Liver (tissue), 7 donors: ENCODE measurements at regions not wholly inside any gene's neighbourhood (a gene's known extent, or its start where the extent isn't known, plus 50 kb on each side); places are given as distances from the start of the nearest gene placed in this dataset.

ENCODE experiments used
- DNase-seq: peaks from one replicate; pipeline ENCODE4 v3.0.0-alpha.2; 2017; ENCODE audit warnings: low spot score
- H3K27ac ChIP-seq, 2 donors: one replicate each; pipeline ENCODE4 v1.7.0; 2013; ENCODE audit warnings: inconsistent platforms in 2 of 2, low read length in 2 of 2, control low read depth in 1 of 2, low read depth in 1 of 2, mild to moderate bottlenecking in 1 of 2
- H3K27me3 ChIP-seq, 4 donors: one replicate each; pipeline versions ENCODE4 v1.6.1 to v1.7.0; 2013; ENCODE audit warnings: low read length in 3 of 4, inconsistent platforms in 1 of 4, mild to moderate bottlenecking in 1 of 4, moderate library complexity in 1 of 4; ENCODE audit not compliant: control insufficient read depth in 4 of 4, insufficient read depth in 4 of 4
- H3K36me3 ChIP-seq, 4 donors: one replicate each; pipeline versions ENCODE4 v1.6.1 to v1.7.0; 2013; ENCODE audit warnings: low read length in 3 of 4, mild to moderate bottlenecking in 3 of 4, low read depth in 1 of 4, moderate library complexity in 1 of 4; ENCODE audit not compliant: control insufficient read depth in 4 of 4, insufficient read depth in 3 of 4
- H3K4me1 ChIP-seq, 4 donors: one replicate each; pipeline versions ENCODE4 v1.6.1 to v1.7.0; 2013; ENCODE audit warnings: low read length in 3 of 4, mild to moderate bottlenecking in 3 of 4, moderate library complexity in 1 of 4; ENCODE audit not compliant: control insufficient read depth in 4 of 4, insufficient read depth in 4 of 4
- H3K4me3 ChIP-seq, 3 donors: one replicate each; pipeline versions ENCODE4 v1.6.1 to v1.7.0; 2013; ENCODE audit warnings: low read length in 3 of 3, control low read depth in 1 of 3, low read depth in 1 of 3, mild to moderate bottlenecking in 1 of 3
- H3K9ac ChIP-seq, 2 donors: one replicate each; pipeline ENCODE4 v1.7.0; 2013; ENCODE audit warnings: low read length in 2 of 2, mild to moderate bottlenecking in 2 of 2, moderate library complexity in 2 of 2, control low read depth in 1 of 2, low read depth in 1 of 2
- H3K9me3 ChIP-seq, 4 donors: one replicate each; pipeline versions ENCODE4 v1.6.1 to v1.7.0; 2013; ENCODE audit warnings: low read length in 3 of 4; ENCODE audit not compliant: control insufficient read depth in 4 of 4
- EGR1 ChIP-seq, 2 donors: IDR thresholded peaks; 2 replicates each; pipeline ENCODE4 v1.6.1; 2016 to 2018; ENCODE audit warnings: antibody characterized with exemption in 2 of 2, low read depth in 2 of 2
- FOXA1 ChIP-seq: IDR thresholded peaks from 2 replicates; pipeline ENCODE4 v1.6.1; 2016; ENCODE audit warnings: antibody characterized with exemption
- FOXA2 ChIP-seq: IDR thresholded peaks from 2 replicates; pipeline ENCODE4 v1.6.1; 2016; ENCODE audit warnings: antibody characterized with exemption
- GABPA ChIP-seq, 2 donors: IDR thresholded peaks in 1 of 2; conservative IDR thresholded peaks in 1 of 2; 2 replicates each; pipeline ENCODE4 v1.6.1; 2016; ENCODE audit warnings: antibody characterized with exemption in 2 of 2, mild to moderate bottlenecking in 1 of 2, moderate library complexity in 1 of 2
- HNF4A ChIP-seq, 2 donors: conservative IDR thresholded peaks; 2 replicates each; pipeline ENCODE4 v1.6.1; 2016; ENCODE audit warnings: antibody characterized with exemption in 2 of 2, mild to moderate bottlenecking in 2 of 2
- HNF4G ChIP-seq: IDR thresholded peaks from 2 replicates; pipeline ENCODE4 v1.6.1; 2016; ENCODE audit warnings: antibody characterized with exemption
- JUND ChIP-seq, 2 donors: IDR thresholded peaks; 2 replicates each; pipeline ENCODE4 v1.6.1; 2016; ENCODE audit warnings: antibody characterized with exemption in 2 of 2
- NR2F2 ChIP-seq: IDR thresholded peaks from 2 replicates; pipeline ENCODE4 v1.6.1; 2016; ENCODE audit warnings: antibody characterized with exemption
- RAD21 ChIP-seq, 2 donors: IDR thresholded peaks; 2 replicates each; pipeline ENCODE4 v1.6.1; 2016; ENCODE audit warnings: antibody characterized with exemption in 2 of 2, mild to moderate bottlenecking in 2 of 2
- RXRA ChIP-seq, 2 donors: IDR thresholded peaks; 2 replicates each; pipeline ENCODE4 v1.6.1; 2017 to 2018; ENCODE audit warnings: antibody characterized with exemption in 2 of 2, mild to moderate bottlenecking in 1 of 2
- SP1 ChIP-seq: IDR thresholded peaks from 2 replicates; pipeline ENCODE4 v1.6.1; 2018; ENCODE audit warnings: antibody characterized with exemption, mild to moderate bottlenecking
- TAF1 ChIP-seq: conservative IDR thresholded peaks from 2 replicates; pipeline ENCODE4 v1.6.1; 2016; ENCODE audit warnings: antibody characterized with exemption, mild to moderate bottlenecking
- YY1 ChIP-seq: IDR thresholded peaks from 2 replicates; pipeline ENCODE4 v1.6.1; 2016; ENCODE audit warnings: antibody characterized with exemption, mild to moderate bottlenecking
- TF ChIP-seq, protein P1 (sequence below): IDR thresholded peaks from 2 replicates; pipeline ENCODE4 v1.6.1; 2016; ENCODE audit warnings: antibody characterized with exemption
- TF ChIP-seq, protein P2 (sequence below): IDR thresholded peaks from 2 replicates; pipeline ENCODE4 v1.6.1; 2016; ENCODE audit warnings: antibody characterized with exemption, mild to moderate bottlenecking
- TF ChIP-seq, protein P3 (sequence below): IDR thresholded peaks from 2 replicates; pipeline ENCODE4 v1.6.1; 2016; ENCODE audit warnings: antibody characterized with exemption
- TF ChIP-seq, protein P4 (sequence below): fragments of 150-350 bp; IDR thresholded peaks from 2 replicates; pipeline ENCODE4 v1.5.1; 2017; ENCODE audit warnings: improper control_type of control experiment, low read depth, low read length; ENCODE audit not compliant: missing input control
- TF ChIP-seq, protein P5 (sequence below): IDR thresholded peaks from 2 replicates; pipeline ENCODE4 v1.6.1; 2016; ENCODE audit warnings: antibody characterized with exemption
- donor health status: healthy.
- donor health status: healthy.
- donor health status: healthy.
- donor health status: healthy.

DNA sequence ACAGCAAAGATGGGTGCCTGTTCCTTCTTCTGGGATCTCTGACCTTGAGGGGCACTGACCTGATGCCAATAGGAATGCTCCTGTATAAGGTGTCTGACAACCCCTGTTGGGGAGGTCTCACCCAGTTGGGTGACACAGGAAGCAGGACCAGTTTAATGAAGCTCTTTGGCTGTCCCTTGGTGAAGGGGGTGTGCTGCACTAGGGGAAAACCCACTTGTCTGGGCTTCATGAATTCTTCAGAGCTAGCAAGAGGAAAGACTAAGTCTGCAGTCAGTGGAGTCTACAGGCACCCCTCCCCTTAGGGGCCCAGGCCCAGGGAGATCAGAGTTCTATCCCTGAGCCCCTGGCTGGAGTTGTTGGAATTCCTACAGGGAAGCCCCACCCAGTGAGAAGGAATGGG is 550.8 kb upstream of the CHAC2 start:
- Histone ChIP-seq H3K4me3 (no peak overlapping the region), H3K9ac (no peak overlapping the region), H3K4me1 (no peaks in the 10 kb centered on the region), H3K27me3 (peaks cover 0 to 2% (median 0%) of the 10 kb centered on the region in 4 donors), H3K36me3 (no peaks in the 10 kb centered on the region), H3K27ac (no peak overlapping the region), H3K9me3 (no peaks in the 10 kb centered on the region)
- no peak for DNase-seq
- TF ChIP-seq, protein P1, sequence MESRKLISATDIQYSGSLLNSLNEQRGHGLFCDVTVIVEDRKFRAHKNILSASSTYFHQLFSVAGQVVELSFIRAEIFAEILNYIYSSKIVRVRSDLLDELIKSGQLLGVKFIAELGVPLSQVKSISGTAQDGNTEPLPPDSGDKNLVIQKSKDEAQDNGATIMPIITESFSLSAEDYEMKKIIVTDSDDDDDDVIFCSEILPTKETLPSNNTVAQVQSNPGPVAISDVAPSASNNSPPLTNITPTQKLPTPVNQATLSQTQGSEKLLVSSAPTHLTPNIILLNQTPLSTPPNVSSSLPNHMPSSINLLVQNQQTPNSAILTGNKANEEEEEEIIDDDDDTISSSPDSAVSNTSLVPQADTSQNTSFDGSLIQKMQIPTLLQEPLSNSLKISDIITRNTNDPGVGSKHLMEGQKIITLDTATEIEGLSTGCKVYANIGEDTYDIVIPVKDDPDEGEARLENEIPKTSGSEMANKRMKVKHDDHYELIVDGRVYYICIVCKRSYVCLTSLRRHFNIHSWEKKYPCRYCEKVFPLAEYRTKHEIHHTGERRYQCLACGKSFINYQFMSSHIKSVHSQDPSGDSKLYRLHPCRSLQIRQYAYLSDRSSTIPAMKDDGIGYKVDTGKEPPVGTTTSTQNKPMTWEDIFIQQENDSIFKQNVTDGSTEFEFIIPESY: no peak
- no peak for TF ChIP-seq HNF4A (conservative IDR thresholded peaks at IDR 0.05)
- TF ChIP-seq, protein P2, sequence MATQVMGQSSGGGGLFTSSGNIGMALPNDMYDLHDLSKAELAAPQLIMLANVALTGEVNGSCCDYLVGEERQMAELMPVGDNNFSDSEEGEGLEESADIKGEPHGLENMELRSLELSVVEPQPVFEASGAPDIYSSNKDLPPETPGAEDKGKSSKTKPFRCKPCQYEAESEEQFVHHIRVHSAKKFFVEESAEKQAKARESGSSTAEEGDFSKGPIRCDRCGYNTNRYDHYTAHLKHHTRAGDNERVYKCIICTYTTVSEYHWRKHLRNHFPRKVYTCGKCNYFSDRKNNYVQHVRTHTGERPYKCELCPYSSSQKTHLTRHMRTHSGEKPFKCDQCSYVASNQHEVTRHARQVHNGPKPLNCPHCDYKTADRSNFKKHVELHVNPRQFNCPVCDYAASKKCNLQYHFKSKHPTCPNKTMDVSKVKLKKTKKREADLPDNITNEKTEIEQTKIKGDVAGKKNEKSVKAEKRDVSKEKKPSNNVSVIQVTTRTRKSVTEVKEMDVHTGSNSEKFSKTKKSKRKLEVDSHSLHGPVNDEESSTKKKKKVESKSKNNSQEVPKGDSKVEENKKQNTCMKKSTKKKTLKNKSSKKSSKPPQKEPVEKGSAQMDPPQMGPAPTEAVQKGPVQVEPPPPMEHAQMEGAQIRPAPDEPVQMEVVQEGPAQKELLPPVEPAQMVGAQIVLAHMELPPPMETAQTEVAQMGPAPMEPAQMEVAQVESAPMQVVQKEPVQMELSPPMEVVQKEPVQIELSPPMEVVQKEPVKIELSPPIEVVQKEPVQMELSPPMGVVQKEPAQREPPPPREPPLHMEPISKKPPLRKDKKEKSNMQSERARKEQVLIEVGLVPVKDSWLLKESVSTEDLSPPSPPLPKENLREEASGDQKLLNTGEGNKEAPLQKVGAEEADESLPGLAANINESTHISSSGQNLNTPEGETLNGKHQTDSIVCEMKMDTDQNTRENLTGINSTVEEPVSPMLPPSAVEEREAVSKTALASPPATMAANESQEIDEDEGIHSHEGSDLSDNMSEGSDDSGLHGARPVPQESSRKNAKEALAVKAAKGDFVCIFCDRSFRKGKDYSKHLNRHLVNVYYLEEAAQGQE: no peak
- no peak for TF ChIP-seq JUND (IDR thresholded peaks at IDR 0.05)
- TF ChIP-seq GABPA (IDR thresholded peaks at IDR 0.05 in 1 of 2, conservative IDR thresholded peaks at IDR 0.05 in 1 of 2): no peak
- TF ChIP-seq, protein P3, sequence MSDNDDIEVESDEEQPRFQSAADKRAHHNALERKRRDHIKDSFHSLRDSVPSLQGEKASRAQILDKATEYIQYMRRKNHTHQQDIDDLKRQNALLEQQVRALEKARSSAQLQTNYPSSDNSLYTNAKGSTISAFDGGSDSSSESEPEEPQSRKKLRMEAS: no peak
- TF ChIP-seq HNF4G: no peak
- no peak for TF ChIP-seq FOXA1
- TF ChIP-seq SP1: no peak
- TF ChIP-seq, protein P4, sequence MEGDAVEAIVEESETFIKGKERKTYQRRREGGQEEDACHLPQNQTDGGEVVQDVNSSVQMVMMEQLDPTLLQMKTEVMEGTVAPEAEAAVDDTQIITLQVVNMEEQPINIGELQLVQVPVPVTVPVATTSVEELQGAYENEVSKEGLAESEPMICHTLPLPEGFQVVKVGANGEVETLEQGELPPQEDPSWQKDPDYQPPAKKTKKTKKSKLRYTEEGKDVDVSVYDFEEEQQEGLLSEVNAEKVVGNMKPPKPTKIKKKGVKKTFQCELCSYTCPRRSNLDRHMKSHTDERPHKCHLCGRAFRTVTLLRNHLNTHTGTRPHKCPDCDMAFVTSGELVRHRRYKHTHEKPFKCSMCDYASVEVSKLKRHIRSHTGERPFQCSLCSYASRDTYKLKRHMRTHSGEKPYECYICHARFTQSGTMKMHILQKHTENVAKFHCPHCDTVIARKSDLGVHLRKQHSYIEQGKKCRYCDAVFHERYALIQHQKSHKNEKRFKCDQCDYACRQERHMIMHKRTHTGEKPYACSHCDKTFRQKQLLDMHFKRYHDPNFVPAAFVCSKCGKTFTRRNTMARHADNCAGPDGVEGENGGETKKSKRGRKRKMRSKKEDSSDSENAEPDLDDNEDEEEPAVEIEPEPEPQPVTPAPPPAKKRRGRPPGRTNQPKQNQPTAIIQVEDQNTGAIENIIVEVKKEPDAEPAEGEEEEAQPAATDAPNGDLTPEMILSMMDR: no peak
- no peak for TF ChIP-seq EGR1 (IDR thresholded peaks at IDR 0.05; ENCODE audit: low read depth in 2 of 2)
- no peak for TF ChIP-seq NR2F2
- TF ChIP-seq TAF1: no peak
- no peak for TF ChIP-seq FOXA2
- TF ChIP-seq RXRA (IDR thresholded peaks at IDR 0.05): no peak
- TF ChIP-seq, protein P5, sequence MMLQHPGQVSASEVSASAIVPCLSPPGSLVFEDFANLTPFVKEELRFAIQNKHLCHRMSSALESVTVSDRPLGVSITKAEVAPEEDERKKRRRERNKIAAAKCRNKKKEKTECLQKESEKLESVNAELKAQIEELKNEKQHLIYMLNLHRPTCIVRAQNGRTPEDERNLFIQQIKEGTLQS: no peak
- TF ChIP-seq RAD21 (IDR thresholded peaks at IDR 0.05): no peak
- TF ChIP-seq YY1: no peak
